Panc1 (cell line): ENCODE measurements at regions not wholly inside any gene's neighbourhood (a gene's known extent, or its start where the extent isn't known, plus 50 kb on each side); places are given as distances from the start of the nearest gene placed in this dataset.

Experiments
- POLR2AphosphoS5 ChIP-seq: IDR thresholded peaks from 2 replicates; pipeline ENCODE4 v1.6.1; 2012; ENCODE audit warnings: mild to moderate bottlenecking, low read depth, low read length, moderate library complexity
- REST ChIP-seq, 2 experiments: IDR thresholded peaks; 2 replicates each; pipeline ENCODE4 v1.6.1; 2011 to 2012; ENCODE audit warnings: low read depth in 2 of 2, control low read depth in 1 of 2, low read length in 1 of 2, mild to moderate bottlenecking in 1 of 2, moderate library complexity in 1 of 2; ENCODE audit not compliant: insufficient read depth in 1 of 2
- TF ChIP-seq, protein P1 (sequence below): fragments of 450-650 bp; IDR thresholded peaks from 2 replicates; pipeline ENCODE4 v1.5.1; 2017; ENCODE audit warnings: mild to moderate bottlenecking

GRCh38 chr1:221063651-221064050 is 184.4 kb downstream of the HLX start:
- TF ChIP-seq REST (IDR thresholded peaks at IDR 0.05; ENCODE audit: insufficient read depth in 1 of 2, low read depth in 2 of 2, low read length in 1 of 2): no peak
- TF ChIP-seq, protein P1, sequence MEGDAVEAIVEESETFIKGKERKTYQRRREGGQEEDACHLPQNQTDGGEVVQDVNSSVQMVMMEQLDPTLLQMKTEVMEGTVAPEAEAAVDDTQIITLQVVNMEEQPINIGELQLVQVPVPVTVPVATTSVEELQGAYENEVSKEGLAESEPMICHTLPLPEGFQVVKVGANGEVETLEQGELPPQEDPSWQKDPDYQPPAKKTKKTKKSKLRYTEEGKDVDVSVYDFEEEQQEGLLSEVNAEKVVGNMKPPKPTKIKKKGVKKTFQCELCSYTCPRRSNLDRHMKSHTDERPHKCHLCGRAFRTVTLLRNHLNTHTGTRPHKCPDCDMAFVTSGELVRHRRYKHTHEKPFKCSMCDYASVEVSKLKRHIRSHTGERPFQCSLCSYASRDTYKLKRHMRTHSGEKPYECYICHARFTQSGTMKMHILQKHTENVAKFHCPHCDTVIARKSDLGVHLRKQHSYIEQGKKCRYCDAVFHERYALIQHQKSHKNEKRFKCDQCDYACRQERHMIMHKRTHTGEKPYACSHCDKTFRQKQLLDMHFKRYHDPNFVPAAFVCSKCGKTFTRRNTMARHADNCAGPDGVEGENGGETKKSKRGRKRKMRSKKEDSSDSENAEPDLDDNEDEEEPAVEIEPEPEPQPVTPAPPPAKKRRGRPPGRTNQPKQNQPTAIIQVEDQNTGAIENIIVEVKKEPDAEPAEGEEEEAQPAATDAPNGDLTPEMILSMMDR: no peak
- no peak for TF ChIP-seq POLR2AphosphoS5
